NCI-H1436 treated with DMSO at 0.1 percent for 48 hours (cell line): ENCODE measurements at regions not wholly inside any gene's neighbourhood (a gene's known extent, or its start where the extent isn't known, plus 50 kb on each side); places are given as distances from the start of the nearest gene placed in this dataset.

Experiments used
- DNase-seq: peaks from one replicate; lab custom pipeline; 2025; lab: John Stamatoyannopoulos, UW

- DNase-seq: no peak
These were observed 160.6 kb upstream of the COL21A1 start for GRCh38 chr6:56407883-56408410.

GRCh38 chr6:56406276-56407269, 159.2 kb upstream of the COL21A1 start:
- DNase-seq: no peak

- DNase-seq: no peak
These were observed 157.2 kb upstream of the COL21A1 start for GRCh38 chr6:56404599-56404998.

GRCh38 chr6:56403745-56404144, 156.4 kb upstream of the COL21A1 start:
- no peak for DNase-seq

GRCh38 chr6:56401477-56402070, 154.2 kb upstream of the COL21A1 start:
- DNase-seq: no peak

GRCh38 chr6:56400273-56400672, 152.9 kb upstream of the COL21A1 start:
- no peak for DNase-seq

- peak; percentile 65 for DNase-seq
These were observed 152.4 kb upstream of the COL21A1 start for GRCh38 chr6:56399672-56400263.

- DNase-seq: no peak
These were observed 151.9 kb upstream of the COL21A1 start for GRCh38 chr6:56399250-56399671.

GRCh38 chr6:56396435-56396834, 149.1 kb upstream of the COL21A1 start:
- no peak for DNase-seq

GRCh38 chr6:56393615-56394612, 146.5 kb upstream of the COL21A1 start:
- DNase-seq: no peak

GRCh38 chr6:56388415-56388755, 141.0 kb upstream of the COL21A1 start:
- DNase-seq: no peak

GRCh38 chr6:56387621-56388414, 140.4 kb upstream of the COL21A1 start:
- no peak for DNase-seq

GRCh38 chr6:56386717-56387116, 139.3 kb upstream of the COL21A1 start:
- no peak for DNase-seq

- DNase-seq: no peak
These were observed 138.7 kb upstream of the COL21A1 start for GRCh38 chr6:56385981-56386593.

GRCh38 chr6:56383160-56383559, 135.8 kb upstream of the COL21A1 start:
- DNase-seq: no peak

- no peak for DNase-seq
These were observed 135.1 kb upstream of the COL21A1 start for GRCh38 chr6:56382416-56382940.

- no peak for DNase-seq
These were observed 134.4 kb upstream of the COL21A1 start for GRCh38 chr6:56381801-56382251.

- DNase-seq: no peak
These were observed 133.1 kb upstream of the COL21A1 start for GRCh38 chr6:56380476-56380875.

GRCh38 chr6:56378966-56379585, 131.7 kb upstream of the COL21A1 start:
- no peak for DNase-seq
